Calu3 (cell line): ENCODE measurements at regions not wholly inside any gene's neighbourhood (a gene's known extent, or its start where the extent isn't known, plus 50 kb on each side); places are given as distances from the start of the nearest gene placed in this dataset.

Source experiments
- BruUV-seq: library from RNA; stranded (reverse); fragments of 400-500 nt; replicated peaks from 2 replicates; lab custom pipeline; 2021; lab: Mats Ljungman, UMichigan
- CTCF ChIA-PET: fragments of 300-600 bp; sonication (Branson Sonifier 250); formaldehyde crosslinking; loops from one replicate; lab custom pipeline; 2022; ENCODE audit warnings: antibody characterized with exemption; lab: Charles Lee
- DNase-seq: peaks from one replicate; pipeline ENCODE4 v3.0.0; 2022
- H3K27ac Mint-ChIP-seq: one replicate; pipeline ENCODE4 v1.8.0; 2022; ENCODE audit warnings: mixed read lengths; ENCODE audit not compliant: unreplicated experiment
- H3K27me3 Mint-ChIP-seq: one replicate; pipeline ENCODE4 v1.8.0; 2022; ENCODE audit warnings: mixed read lengths; ENCODE audit not compliant: unreplicated experiment
- H3K36me3 Mint-ChIP-seq: one replicate; pipeline ENCODE4 v1.8.0; 2022; ENCODE audit warnings: mild to moderate bottlenecking, moderate library complexity, mixed read lengths; ENCODE audit not compliant: insufficient read depth, unreplicated experiment
- H3K4me1 Mint-ChIP-seq: one replicate; pipeline ENCODE4 v1.8.0; 2022; ENCODE audit warnings: mild to moderate bottlenecking, low read depth, mixed read lengths; ENCODE audit not compliant: unreplicated experiment
- H3K4me3 Mint-ChIP-seq: one replicate; pipeline ENCODE4 v1.8.0; 2022; ENCODE audit warnings: mild to moderate bottlenecking, low read depth, moderate library complexity, mixed read lengths; ENCODE audit not compliant: unreplicated experiment
- H3K9me3 Mint-ChIP-seq: one replicate; pipeline ENCODE4 v1.8.0; 2022; ENCODE audit warnings: low read depth, mixed read lengths; ENCODE audit not compliant: unreplicated experiment
- CTCF ChIP-seq: fragments of 200-600 bp; IDR thresholded peaks from one replicate; pipeline ENCODE4 v1.8.0; 2022; ENCODE audit warnings: antibody characterized with exemption; ENCODE audit not compliant: unreplicated experiment
- intact Hi-C: fragments of 100-400 bp; cut with micrococcal nuclease; formaldehyde crosslinking; loops from one replicate; pipeline ENCODE4 v1.10.0; 2022; ENCODE audit not compliant: unreplicated experiment

- Mint-ChIP-seq H3K27ac (no peak overlapping the region), H3K27me3 (no peaks in the 10 kb centered on the region), H3K36me3 (no peaks in the 10 kb centered on the region), H3K9me3 (no peaks in the 10 kb centered on the region), H3K4me1 (no peaks in the 10 kb centered on the region), H3K4me3 (no peak overlapping the region)
- CTCF ChIA-PET: no interaction called here
- no peak for TF ChIP-seq CTCF
- DNase-seq: no peak
- intact Hi-C loops: no loop called here
- BruUV-seq: no TSS peak
Observed at GRCh38 chr13:85654227-85654626, 145.0 kb downstream of the SLITRK6 start.

GRCh38 chr13:85653681-85654080, 145.5 kb downstream of the SLITRK6 start:
- DNase-seq: no peak
- no peaks in the 10 kb centered on the region for H3K36me3 Mint-ChIP-seq
- intact Hi-C loops: no loop called here
- CTCF ChIA-PET: no interaction called here
- H3K4me1 Mint-ChIP-seq: no peaks in the 10 kb centered on the region
- no peak overlapping the region for H3K27ac Mint-ChIP-seq
- no peak overlapping the region for H3K4me3 Mint-ChIP-seq
- H3K27me3 Mint-ChIP-seq: no peaks in the 10 kb centered on the region
- BruUV-seq: no TSS peak
- no peaks in the 10 kb centered on the region for H3K9me3 Mint-ChIP-seq
- no peak for TF ChIP-seq CTCF

- no peaks in the 10 kb centered on the region for H3K36me3 Mint-ChIP-seq
- BruUV-seq: no TSS peak
- DNase-seq: no peak
- H3K27me3 Mint-ChIP-seq: no peaks in the 10 kb centered on the region
- no peaks in the 10 kb centered on the region for H3K9me3 Mint-ChIP-seq
- TF ChIP-seq CTCF: no peak
- H3K4me1 Mint-ChIP-seq: no peaks in the 10 kb centered on the region
- no peak overlapping the region for H3K4me3 Mint-ChIP-seq
- CTCF ChIA-PET: no interaction called here
- intact Hi-C loops: no loop called here
- no peak overlapping the region for H3K27ac Mint-ChIP-seq
Observed at GRCh38 chr13:85652491-85652890, 146.7 kb downstream of the SLITRK6 start.

- no peak for TF ChIP-seq CTCF
- DNase-seq: no peak
- BruUV-seq: no TSS peak
- Mint-ChIP-seq H3K27me3 (no peaks in the 10 kb centered on the region), H3K27ac (no peak overlapping the region), H3K4me1 (no peaks in the 10 kb centered on the region), H3K4me3 (no peak overlapping the region), H3K9me3 (no peaks in the 10 kb centered on the region), H3K36me3 (no peaks in the 10 kb centered on the region)
- intact Hi-C loops: no loop called here
- CTCF ChIA-PET: no interaction called here
Observed at GRCh38 chr13:85651440-85651839, 147.8 kb downstream of the SLITRK6 start.
